NT2/D1 (cell line): ENCODE measurements at regions not wholly inside any gene's neighbourhood (a gene's known extent, or its start where the extent isn't known, plus 50 kb on each side); places are given as distances from the start of the nearest gene placed in this dataset.

Experiments used
- DNase-seq: peaks from one replicate; pipeline ENCODE4 v3.0.0-alpha.2; 2011; ENCODE audit warnings: low read depth, low spot score
- H3K27me3 ChIP-seq: 2 replicates; pipeline ENCODE4 v1.6.0; 2011; ENCODE audit warnings: mild to moderate bottlenecking; ENCODE audit not compliant: insufficient read length, insufficient read depth
- H3K36me3 ChIP-seq: 2 replicates; pipeline ENCODE4 v1.6.1; 2011; ENCODE audit warnings: mild to moderate bottlenecking, low read length, mixed read lengths; ENCODE audit not compliant: insufficient read depth, insufficient read length
- H3K4me1 ChIP-seq: 2 replicates; pipeline ENCODE4 v1.5.1; 2011; ENCODE audit not compliant: insufficient read depth, insufficient read length
- H3K4me3 ChIP-seq: 2 replicates; pipeline ENCODE4 v1.5.1; 2011; ENCODE audit warnings: low read depth; ENCODE audit not compliant: insufficient read length
- H3K9ac ChIP-seq: 2 replicates; pipeline ENCODE4 v1.6.0; 2011; ENCODE audit warnings: low read depth; ENCODE audit not compliant: insufficient read length
- H3K9me3 ChIP-seq: 2 replicates; pipeline ENCODE4 v1.5.1; 2011; ENCODE audit warnings: mild to moderate bottlenecking, low read length; ENCODE audit not compliant: insufficient read depth
- SUZ12 ChIP-seq: IDR thresholded peaks from 2 replicates; pipeline ENCODE4 v1.6.1; 2011; ENCODE audit not compliant: insufficient read length, insufficient read depth; ENCODE audit errors: extremely low read depth
- YY1 ChIP-seq: IDR thresholded peaks from 2 replicates; pipeline ENCODE4 v1.6.1; 2011; ENCODE audit not compliant: insufficient read length, insufficient read depth
- ZNF274 ChIP-seq: IDR thresholded peaks from 2 replicates; pipeline ENCODE4 v1.6.1; 2011; ENCODE audit warnings: mild to moderate bottlenecking, low read depth, low read length

DNA sequence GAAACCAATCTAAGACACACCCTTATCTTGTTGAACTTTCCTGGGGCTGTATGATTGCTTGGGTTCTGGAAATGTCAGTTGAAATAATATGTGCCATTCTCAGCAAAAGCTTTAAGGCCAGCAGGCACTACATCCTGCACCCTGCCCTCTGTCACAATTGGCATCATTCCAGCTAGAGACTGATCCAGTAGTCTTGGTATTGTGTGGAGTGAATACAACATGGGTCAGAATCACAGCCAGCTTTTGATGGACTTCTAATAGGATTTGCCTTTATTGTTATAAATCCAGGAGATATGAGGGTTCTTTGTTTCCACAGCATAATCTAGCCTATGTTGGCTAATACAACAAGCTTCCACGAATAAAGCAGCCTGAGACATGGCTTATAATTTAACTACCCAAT is 617.0 kb upstream of the CDH2 start:
- H3K4me1 ChIP-seq, result no peaks in the 10 kb centered on the region
- no peak overlapping the region for H3K4me3 ChIP-seq
- no peak overlapping the region for H3K9ac ChIP-seq
- no peak for DNase-seq
- H3K36me3 ChIP-seq, result no peaks in the 10 kb centered on the region
- TF ChIP-seq YY1 (no peak), SUZ12 (no peak), ZNF274 (no peak)
- no peaks in the 10 kb centered on the region for H3K27me3 ChIP-seq
- H3K9me3 ChIP-seq, result no peaks in the 10 kb centered on the region

DNA sequence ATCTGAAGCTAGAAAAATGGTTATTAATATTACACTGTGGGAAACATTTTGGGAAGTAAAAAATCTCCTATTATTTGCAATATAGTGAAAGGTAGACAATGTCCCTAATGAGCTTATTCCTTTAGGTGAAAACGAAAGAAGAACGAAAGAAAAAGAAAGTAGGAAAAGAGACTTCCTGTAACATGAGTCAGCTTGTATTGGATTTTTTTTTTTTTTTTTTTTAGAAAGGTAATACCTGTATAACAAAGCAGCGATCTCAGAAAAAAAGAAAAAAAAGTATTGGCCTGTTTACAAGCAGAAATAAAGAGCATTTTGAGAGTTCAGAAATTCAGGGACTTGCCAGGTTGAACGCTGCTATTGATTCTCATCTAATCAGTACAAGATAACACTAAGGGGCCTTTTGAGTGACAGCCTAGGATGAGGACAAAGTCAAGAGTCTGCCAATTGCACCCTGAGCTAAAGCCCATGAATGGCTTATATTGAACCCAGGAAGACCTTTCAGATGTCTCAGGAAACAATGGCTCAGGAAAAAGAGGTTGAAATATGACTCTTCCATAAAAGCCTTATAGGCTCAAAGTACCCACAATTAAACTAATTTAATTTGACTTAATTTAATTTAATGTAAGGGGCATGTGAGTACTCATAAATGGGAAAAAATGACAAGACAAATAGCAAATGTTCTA is 615.6 kb upstream of the CDH2 start:
- TF ChIP-seq ZNF274, result no peak
- TF ChIP-seq YY1, result no peak
- TF ChIP-seq SUZ12, result no peak
- H3K4me1 ChIP-seq, result no peaks in the 10 kb centered on the region
- no peak for DNase-seq
- H3K9ac ChIP-seq, result no peak overlapping the region
- H3K36me3 ChIP-seq, result no peaks in the 10 kb centered on the region
- H3K27me3 ChIP-seq, result no peaks in the 10 kb centered on the region
- H3K4me3 ChIP-seq, result no peak overlapping the region
- H3K9me3 ChIP-seq, result no peaks in the 10 kb centered on the region

DNA sequence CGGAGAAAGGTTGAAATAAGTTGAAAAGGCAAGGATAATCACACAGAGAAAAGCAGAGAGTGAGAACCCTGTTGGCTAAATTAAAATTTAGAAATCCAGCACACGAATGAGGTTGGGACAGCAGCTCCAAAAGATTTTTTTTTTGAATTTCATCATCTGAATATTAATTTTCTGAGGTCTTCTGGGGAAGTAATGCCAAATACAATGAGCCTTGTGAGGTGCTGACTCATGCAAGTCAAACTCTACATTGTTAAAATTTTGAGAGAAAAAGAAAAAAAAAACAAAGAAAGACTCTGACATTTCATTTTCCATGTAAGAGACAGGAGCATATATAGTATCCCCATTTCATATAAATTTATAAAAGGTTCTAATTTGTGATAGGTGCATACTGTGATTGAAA is 614.2 kb upstream of the CDH2 start:
- Histone ChIP-seq H3K9ac (no peak overlapping the region), H3K9me3 (no peaks in the 10 kb centered on the region), H3K4me1 (no peaks in the 10 kb centered on the region), H3K27me3 (no peaks in the 10 kb centered on the region), H3K36me3 (no peaks in the 10 kb centered on the region), H3K4me3 (no peak overlapping the region)
- no peak for DNase-seq
- no peak for TF ChIP-seq ZNF274

GRCh38 chr18:28789502-28789901 is 612.6 kb upstream of the CDH2 start:
- H3K36me3 ChIP-seq, result no peaks in the 10 kb centered on the region
- no peaks in the 10 kb centered on the region for H3K27me3 ChIP-seq
- no peak overlapping the region for H3K9ac ChIP-seq
- DNase-seq, result no peak
- H3K4me1 ChIP-seq, result no peaks in the 10 kb centered on the region
- no peak overlapping the region for H3K4me3 ChIP-seq
- TF ChIP-seq ZNF274 (no peak), YY1 (no peak), SUZ12 (no peak)
- no peaks in the 10 kb centered on the region for H3K9me3 ChIP-seq

- H3K4me1 ChIP-seq, result no peaks in the 10 kb centered on the region
- no peak for DNase-seq
- TF ChIP-seq YY1 (no peak), SUZ12 (no peak), ZNF274 (no peak)
Measured at GRCh38 chr18:28786926-28787325, 610.0 kb upstream of the CDH2 start.

GRCh38 chr18:28781616-28782362 is 604.9 kb upstream of the CDH2 start:
- no peaks in the 10 kb centered on the region for H3K9me3 ChIP-seq
- no peaks in the 10 kb centered on the region for H3K36me3 ChIP-seq
- no peak overlapping the region for H3K4me3 ChIP-seq
- DNase-seq, result no peak
- no peaks in the 10 kb centered on the region for H3K27me3 ChIP-seq
- no peaks in the 10 kb centered on the region for H3K4me1 ChIP-seq
- no peak overlapping the region for H3K9ac ChIP-seq
- TF ChIP-seq SUZ12 (no peak), ZNF274 (no peak), YY1 (no peak)

More at GRCh38 chr18:28786926-28787325, 610.0 kb upstream of the CDH2 start:
- no peak overlapping the region for H3K4me3 ChIP-seq
- no peaks in the 10 kb centered on the region for H3K27me3 ChIP-seq
- H3K9me3 ChIP-seq, result no peaks in the 10 kb centered on the region
- no peaks in the 10 kb centered on the region for H3K36me3 ChIP-seq
- no peak overlapping the region for H3K9ac ChIP-seq

DNA sequence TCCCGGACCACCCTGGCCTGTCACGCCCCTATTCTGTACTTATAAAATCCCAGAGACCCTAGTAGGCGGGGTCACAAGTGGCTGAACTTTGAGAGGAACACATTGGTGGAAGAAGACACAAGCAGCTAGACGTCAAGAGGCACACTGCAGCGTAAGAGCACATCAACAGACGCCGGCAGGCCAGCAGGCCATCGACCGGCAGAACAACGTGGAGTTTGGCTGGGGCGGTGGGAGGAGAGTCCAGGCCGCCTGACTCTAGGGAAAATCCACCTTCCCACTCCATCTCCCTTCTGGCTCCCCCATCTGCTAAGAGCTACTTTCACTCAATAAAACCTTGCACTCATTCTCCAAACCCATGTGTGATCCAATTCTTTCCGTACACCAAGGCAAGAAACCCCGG is 601.8 kb upstream of the CDH2 start:
- H3K27me3 ChIP-seq, result no peaks in the 10 kb centered on the region
- no peaks in the 10 kb centered on the region for H3K4me1 ChIP-seq
- TF ChIP-seq ZNF274, result no peak
- TF ChIP-seq YY1, result no peak
- TF ChIP-seq SUZ12, result no peak
- H3K9me3 ChIP-seq, result no peaks in the 10 kb centered on the region
- H3K4me3 ChIP-seq, result no peak overlapping the region
- no peak for DNase-seq
- no peak overlapping the region for H3K9ac ChIP-seq
- no peaks in the 10 kb centered on the region for H3K36me3 ChIP-seq
